HepG2 (cell line): ENCODE measurements at regions not wholly inside any gene's neighbourhood (a gene's known extent, or its start where the extent isn't known, plus 50 kb on each side); places are given as distances from the start of the nearest gene placed in this dataset.

Experiments
- ATAC-seq: fragments of 200-7000 bp; cut with Tn5 transposase; 3 replicates; pipeline ENCODE4 v1.9.1; 2020; ENCODE audit warnings: mild to moderate bottlenecking, moderate library complexity
- BruUV-seq: library from RNA; stranded (reverse); fragments of 400-500 nt; replicated peaks from 2 replicates; lab custom pipeline; 2021; lab: Mats Ljungman, UMichigan
- CTCF ChIA-PET: fragments of 300-600 bp; formaldehyde crosslinking; extraction: SDS; loops from one replicate; lab custom pipeline; 2021; ENCODE audit warnings: low total read pairs, inconsistent platforms, low intra/inter-chr PET ratio; lab: Yijun Ruan, JAX
- POLR2A ChIA-PET: fragments of 350-600 bp; sonication (Branson Sonifier 250); formaldehyde crosslinking; loops from one replicate; lab custom pipeline; 2020; ENCODE audit warnings: antibody characterized with exemption, inconsistent platforms; lab: Yijun Ruan, JAX
- DNase-seq: peaks from one replicate; pipeline ENCODE4 v3.0.0-alpha.2; 2015; ENCODE audit warnings: low spot score
- FAIRE-seq: peaks from 3 replicates; lab custom pipeline; 2011; peaks lifted over from hg19 to GRCh38; lab: Jason Lieb, UNC
- H2AFZ ChIP-seq: one replicate; pipeline ENCODE4 v1.6.1; 2011; ENCODE audit warnings: low read length, inconsistent platforms
- H3K27ac ChIP-seq: fragments of 300-600 bp; 3 replicates; pipeline ENCODE4 v1.8.0; 2011; ENCODE audit warnings: mixed run types, mild to moderate bottlenecking, mixed read lengths, low read length, inconsistent platforms; ENCODE audit not compliant: insufficient read depth; ENCODE audit errors: extremely low read length
- H3K27me3 ChIP-seq, 2 experiments: fragments of 200-600 bp in 1 of 2; 2 replicates in 1 of 2; 3 replicates in 1 of 2; pipeline versions ENCODE4 v1.6.0 to v1.8.0; 2011; ENCODE audit warnings: low read length in 2 of 2, mild to moderate bottlenecking in 2 of 2, moderate library complexity in 2 of 2, inconsistent platforms in 1 of 2; ENCODE audit not compliant: insufficient read depth in 2 of 2, control insufficient read depth in 1 of 2
- H3K36me3 ChIP-seq, 2 experiments: fragments of 200-600 bp in 1 of 2; replicated peaks in 1 of 2; 2 replicates in 1 of 2; 3 replicates in 1 of 2; pipeline versions ENCODE4 v1.5.1 to v1.8.0; 2011; ENCODE audit warnings: low read length in 2 of 2, inconsistent platforms in 1 of 2; ENCODE audit not compliant: insufficient read depth in 2 of 2, control insufficient read depth in 1 of 2
- H3K4me1 ChIP-seq: 2 replicates; pipeline ENCODE4 v1.5.1; 2012; ENCODE audit warnings: low read length, inconsistent platforms; ENCODE audit not compliant: insufficient read depth
- H3K4me2 ChIP-seq: 2 replicates; pipeline ENCODE4 v1.6.0; 2011; ENCODE audit warnings: low read depth, low read length, inconsistent platforms
- H3K4me3 ChIP-seq, 3 experiments: fragments of 200-600 bp in 1 of 3; sonication (generic), shearing (Covaris generic) in 1 of 3; replicated peaks in 1 of 3; 2 replicates each; pipeline ENCODE4 v1.5.1; 2011 to 2016; ENCODE audit warnings: low read length in 3 of 3, inconsistent platforms in 2 of 3, low read depth in 2 of 3, mild to moderate bottlenecking in 2 of 3, control low read depth in 1 of 3, mixed read lengths in 1 of 3; ENCODE audit not compliant: insufficient read depth in 1 of 3
- H3K79me2 ChIP-seq: one replicate; pipeline ENCODE4 v1.6.1; 2011; ENCODE audit warnings: low read length, inconsistent platforms; ENCODE audit not compliant: insufficient read depth
- H3K9ac ChIP-seq: 2 replicates; pipeline ENCODE4 v1.6.0; 2011; ENCODE audit warnings: mild to moderate bottlenecking, low read depth, low read length, inconsistent platforms; ENCODE audit not compliant: insufficient read depth
- H3K9me3 ChIP-seq: 2 replicates; pipeline ENCODE4 v1.5.1; 2012; ENCODE audit warnings: mild to moderate bottlenecking, low read length
- H4K20me1 ChIP-seq: 2 replicates; pipeline ENCODE4 v1.6.0; 2011; ENCODE audit warnings: inconsistent platforms, mild to moderate bottlenecking, low read length, moderate library complexity; ENCODE audit not compliant: insufficient read depth
- ATF7 ChIP-seq, 2 experiments: fragments of 450-650 bp in 1 of 2; sonication (generic) in 1 of 2; formaldehyde crosslinking in 1 of 2; IDR thresholded peaks; 2 replicates each; pipeline versions ENCODE4 v1.4.0 to v1.6.1; 2016 to 2020; ENCODE audit warnings: antibody characterized with exemption in 1 of 2, mild to moderate bottlenecking in 1 of 2, missing genetic modification reagents in 1 of 2
- CSRNP1 ChIP-seq: sonication (generic); formaldehyde crosslinking; IDR thresholded peaks from 2 replicates; pipeline ENCODE4 v1.8.1; 2023; ENCODE audit warnings: mild to moderate bottlenecking, missing genetic modification reagents
- KAT2B ChIP-seq: fragments of 150-350 bp; IDR thresholded peaks from 2 replicates; pipeline ENCODE4 v1.6.1; 2014; ENCODE audit warnings: low read depth, low read length, borderline replicate concordance
- KLF13 ChIP-seq: sonication (generic); formaldehyde crosslinking; IDR thresholded peaks from 2 replicates; pipeline ENCODE4 v1.4.0; 2020; ENCODE audit warnings: mild to moderate bottlenecking, missing genetic modification reagents
- MAZ ChIP-seq, 2 experiments: sonication (generic) in 1 of 2; formaldehyde crosslinking in 1 of 2; IDR thresholded peaks; 2 replicates each; pipeline versions ENCODE4 v1.5.0 to v1.6.1; 2012 to 2020; ENCODE audit warnings: low read depth in 2 of 2, mild to moderate bottlenecking in 2 of 2, borderline replicate concordance in 1 of 2, improper control_type of control experiment in 1 of 2, low read length in 1 of 2, missing genetic modification reagents in 1 of 2, moderate library complexity in 1 of 2
- WIZ ChIP-seq: sonication (generic); formaldehyde crosslinking; IDR thresholded peaks from 2 replicates; pipeline ENCODE4 v1.5.1; 2020; ENCODE audit warnings: mild to moderate bottlenecking, missing genetic modification reagents
- ZBTB34 ChIP-seq: sonication (generic); formaldehyde crosslinking; IDR thresholded peaks from 2 replicates; pipeline ENCODE4 v1.8.0; 2022; ENCODE audit warnings: mild to moderate bottlenecking, missing genetic modification reagents
- ZNF468 ChIP-seq: sonication (generic); formaldehyde crosslinking; IDR thresholded peaks from 2 replicates; pipeline ENCODE4 v1.8.0; 2022; ENCODE audit warnings: mild to moderate bottlenecking, moderate library complexity, missing genetic modification reagents
- ZNF556 ChIP-seq: sonication (generic); formaldehyde crosslinking; IDR thresholded peaks from 2 replicates; pipeline ENCODE4 v1.4.0; 2020; ENCODE audit warnings: mild to moderate bottlenecking, missing genetic modification reagents, borderline replicate concordance
- ZNF577 ChIP-seq: sonication (generic); formaldehyde crosslinking; IDR thresholded peaks from 2 replicates; pipeline ENCODE4 v1.4.0; 2020; ENCODE audit warnings: mild to moderate bottlenecking, low read depth, missing genetic modification reagents, borderline replicate concordance
- ZNF609 ChIP-seq: sonication (generic); formaldehyde crosslinking; IDR thresholded peaks from 2 replicates; pipeline ENCODE4 v1.4.0; 2020; ENCODE audit warnings: mild to moderate bottlenecking, missing genetic modification reagents, borderline replicate concordance
- ZNF720 ChIP-seq: sonication (generic); formaldehyde crosslinking; IDR thresholded peaks from 2 replicates; pipeline ENCODE4 v1.4.0; 2020; ENCODE audit warnings: missing genetic modification reagents
- whole genome bisulfite sequencing: methylation state at CpG from one replicate; pipeline ENCODE4 v1.1.6; 2017; ENCODE audit warnings: low lambda C conversion rate; 5-methylcytosine and 5-hydroxymethylcytosine counted together
- in situ Hi-C: cut with HindIII; loops from 2 replicates; pipeline ENCODE4 v1.10.0; 2017; ENCODE audit warnings: low pct_unique_long_range_greater_than_20kb; ENCODE audit not compliant: extremely low pct_ligation_motif_present
- intact Hi-C: fragments of 100-400 bp; cut with micrococcal nuclease; formaldehyde crosslinking; loops from one replicate; pipeline ENCODE4 v1.10.0; 2022; ENCODE audit not compliant: unreplicated experiment

GRCh38 chr18:39208190-39208589 is 1642.6 kb upstream of the CELF4 start:
- H4K20me1 ChIP-seq, result no peaks in the 10 kb centered on the region
- H3K4me3 ChIP-seq, result no peak overlapping the region
- no peaks in the 10 kb centered on the region for H3K27me3 ChIP-seq
- DNase-seq, result no peak
- ChIA-PET POLR2A (no interaction called here), CTCF (no interaction called here)
- H3K4me1 ChIP-seq, result peaks cover 20% of the 10 kb centered on the region
- no peak for FAIRE-seq
- WGBS, result 84% methylated on average over 2 of the region's 2 CpGs
- no peak overlapping the region for H3K27ac ChIP-seq
- no TSS peak for BruUV-seq
- H3K4me2 ChIP-seq, result no peak overlapping the region
- H3K79me2 ChIP-seq, result no peaks in the 10 kb centered on the region
- H3K9ac ChIP-seq, result no peak overlapping the region
- no peak overlapping the region for H2AFZ ChIP-seq
- intact Hi-C loops (no loop called here), in situ Hi-C loops (no loop called here)
- H3K36me3 ChIP-seq, result no peaks in the 10 kb centered on the region
- TF ChIP-seq ZNF577 (CRISPR knock-in tag) (no peak), KAT2B (no peak), ZNF468 (CRISPR knock-in tag) (no peak), ZNF720 (CRISPR knock-in tag) (no peak), ZNF556 (CRISPR knock-in tag) (no peak), MAZ (IDR thresholded peaks at IDR 0.05; ENCODE audit: borderline replicate concordance, low read depth, low read length) (no peak), MAZ (CRISPR knock-in tag; IDR thresholded peaks at IDR 0.05; ENCODE audit: low read depth) (no peak), CSRNP1 (CRISPR knock-in tag) (no peak), KLF13 (CRISPR knock-in tag) (no peak), WIZ (CRISPR knock-in tag) (no peak), ZBTB34 (no peak), ZNF609 (no peak), ATF7 (IDR thresholded peaks at IDR 0.05) (no peak), ATF7 (CRISPR knock-in tag; IDR thresholded peaks at IDR 0.05) (no peak)
- ATAC-seq, result no peak
- H3K9me3 ChIP-seq, result no peaks in the 10 kb centered on the region
